H1 (cell line): ENCODE measurements at regions not wholly inside any gene's neighbourhood (a gene's known extent, or its start where the extent isn't known, plus 50 kb on each side); places are given as distances from the start of the nearest gene placed in this dataset.

Experiments used
- SUZ12 ChIP-seq: fragments of 200-600 bp; sonication (generic); IDR thresholded peaks from 2 replicates; pipeline ENCODE4 v1.6.1; 2012; ENCODE audit warnings: mild to moderate bottlenecking, inconsistent platforms, low read length, moderate library complexity, mixed read lengths
- TF ChIP-seq, protein P1 (sequence below): fragments of 300-600 bp; sonication (generic); IDR thresholded peaks from 2 replicates; pipeline ENCODE4 v1.7.1; 2012; ENCODE audit warnings: low read length, moderate library complexity, mild to moderate bottlenecking, inconsistent platforms; ENCODE audit not compliant: insufficient replicate concordance

GRCh38 chr7:131152766-131153165 is 174.9 kb upstream of the MKLN1 start (continued):
- TF ChIP-seq, protein P1, sequence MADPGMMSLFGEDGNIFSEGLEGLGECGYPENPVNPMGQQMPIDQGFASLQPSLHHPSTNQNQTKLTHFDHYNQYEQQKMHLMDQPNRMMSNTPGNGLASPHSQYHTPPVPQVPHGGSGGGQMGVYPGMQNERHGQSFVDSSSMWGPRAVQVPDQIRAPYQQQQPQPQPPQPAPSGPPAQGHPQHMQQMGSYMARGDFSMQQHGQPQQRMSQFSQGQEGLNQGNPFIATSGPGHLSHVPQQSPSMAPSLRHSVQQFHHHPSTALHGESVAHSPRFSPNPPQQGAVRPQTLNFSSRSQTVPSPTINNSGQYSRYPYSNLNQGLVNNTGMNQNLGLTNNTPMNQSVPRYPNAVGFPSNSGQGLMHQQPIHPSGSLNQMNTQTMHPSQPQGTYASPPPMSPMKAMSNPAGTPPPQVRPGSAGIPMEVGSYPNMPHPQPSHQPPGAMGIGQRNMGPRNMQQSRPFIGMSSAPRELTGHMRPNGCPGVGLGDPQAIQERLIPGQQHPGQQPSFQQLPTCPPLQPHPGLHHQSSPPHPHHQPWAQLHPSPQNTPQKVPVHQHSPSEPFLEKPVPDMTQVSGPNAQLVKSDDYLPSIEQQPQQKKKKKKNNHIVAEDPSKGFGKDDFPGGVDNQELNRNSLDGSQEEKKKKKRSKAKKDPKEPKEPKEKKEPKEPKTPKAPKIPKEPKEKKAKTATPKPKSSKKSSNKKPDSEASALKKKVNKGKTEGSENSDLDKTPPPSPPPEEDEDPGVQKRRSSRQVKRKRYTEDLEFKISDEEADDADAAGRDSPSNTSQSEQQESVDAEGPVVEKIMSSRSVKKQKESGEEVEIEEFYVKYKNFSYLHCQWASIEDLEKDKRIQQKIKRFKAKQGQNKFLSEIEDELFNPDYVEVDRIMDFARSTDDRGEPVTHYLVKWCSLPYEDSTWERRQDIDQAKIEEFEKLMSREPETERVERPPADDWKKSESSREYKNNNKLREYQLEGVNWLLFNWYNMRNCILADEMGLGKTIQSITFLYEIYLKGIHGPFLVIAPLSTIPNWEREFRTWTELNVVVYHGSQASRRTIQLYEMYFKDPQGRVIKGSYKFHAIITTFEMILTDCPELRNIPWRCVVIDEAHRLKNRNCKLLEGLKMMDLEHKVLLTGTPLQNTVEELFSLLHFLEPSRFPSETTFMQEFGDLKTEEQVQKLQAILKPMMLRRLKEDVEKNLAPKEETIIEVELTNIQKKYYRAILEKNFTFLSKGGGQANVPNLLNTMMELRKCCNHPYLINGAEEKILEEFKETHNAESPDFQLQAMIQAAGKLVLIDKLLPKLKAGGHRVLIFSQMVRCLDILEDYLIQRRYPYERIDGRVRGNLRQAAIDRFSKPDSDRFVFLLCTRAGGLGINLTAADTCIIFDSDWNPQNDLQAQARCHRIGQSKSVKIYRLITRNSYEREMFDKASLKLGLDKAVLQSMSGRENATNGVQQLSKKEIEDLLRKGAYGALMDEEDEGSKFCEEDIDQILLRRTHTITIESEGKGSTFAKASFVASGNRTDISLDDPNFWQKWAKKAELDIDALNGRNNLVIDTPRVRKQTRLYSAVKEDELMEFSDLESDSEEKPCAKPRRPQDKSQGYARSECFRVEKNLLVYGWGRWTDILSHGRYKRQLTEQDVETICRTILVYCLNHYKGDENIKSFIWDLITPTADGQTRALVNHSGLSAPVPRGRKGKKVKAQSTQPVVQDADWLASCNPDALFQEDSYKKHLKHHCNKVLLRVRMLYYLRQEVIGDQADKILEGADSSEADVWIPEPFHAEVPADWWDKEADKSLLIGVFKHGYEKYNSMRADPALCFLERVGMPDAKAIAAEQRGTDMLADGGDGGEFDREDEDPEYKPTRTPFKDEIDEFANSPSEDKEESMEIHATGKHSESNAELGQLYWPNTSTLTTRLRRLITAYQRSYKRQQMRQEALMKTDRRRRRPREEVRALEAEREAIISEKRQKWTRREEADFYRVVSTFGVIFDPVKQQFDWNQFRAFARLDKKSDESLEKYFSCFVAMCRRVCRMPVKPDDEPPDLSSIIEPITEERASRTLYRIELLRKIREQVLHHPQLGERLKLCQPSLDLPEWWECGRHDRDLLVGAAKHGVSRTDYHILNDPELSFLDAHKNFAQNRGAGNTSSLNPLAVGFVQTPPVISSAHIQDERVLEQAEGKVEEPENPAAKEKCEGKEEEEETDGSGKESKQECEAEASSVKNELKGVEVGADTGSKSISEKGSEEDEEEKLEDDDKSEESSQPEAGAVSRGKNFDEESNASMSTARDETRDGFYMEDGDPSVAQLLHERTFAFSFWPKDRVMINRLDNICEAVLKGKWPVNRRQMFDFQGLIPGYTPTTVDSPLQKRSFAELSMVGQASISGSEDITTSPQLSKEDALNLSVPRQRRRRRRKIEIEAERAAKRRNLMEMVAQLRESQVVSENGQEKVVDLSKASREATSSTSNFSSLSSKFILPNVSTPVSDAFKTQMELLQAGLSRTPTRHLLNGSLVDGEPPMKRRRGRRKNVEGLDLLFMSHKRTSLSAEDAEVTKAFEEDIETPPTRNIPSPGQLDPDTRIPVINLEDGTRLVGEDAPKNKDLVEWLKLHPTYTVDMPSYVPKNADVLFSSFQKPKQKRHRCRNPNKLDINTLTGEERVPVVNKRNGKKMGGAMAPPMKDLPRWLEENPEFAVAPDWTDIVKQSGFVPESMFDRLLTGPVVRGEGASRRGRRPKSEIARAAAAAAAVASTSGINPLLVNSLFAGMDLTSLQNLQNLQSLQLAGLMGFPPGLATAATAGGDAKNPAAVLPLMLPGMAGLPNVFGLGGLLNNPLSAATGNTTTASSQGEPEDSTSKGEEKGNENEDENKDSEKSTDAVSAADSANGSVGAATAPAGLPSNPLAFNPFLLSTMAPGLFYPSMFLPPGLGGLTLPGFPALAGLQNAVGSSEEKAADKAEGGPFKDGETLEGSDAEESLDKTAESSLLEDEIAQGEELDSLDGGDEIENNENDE, result no peak
- no peak for TF ChIP-seq SUZ12
- TF ChIP-seq, all 59 proteins: peak for 0
